GM13976 (cell line): ENCODE measurements at regions not wholly inside any gene's neighbourhood (a gene's known extent, or its start where the extent isn't known, plus 50 kb on each side); places are given as distances from the start of the nearest gene placed in this dataset.

Source experiments
- DNase-seq: peaks from one replicate; pipeline ENCODE4 v3.0.0; 2012; ENCODE audit warnings: low spot score
- in situ Hi-C: fragments of 300-500 bp; cut with MboI; formaldehyde crosslinking; loops from one replicate; pipeline ENCODE4 v1.12.0; 2022; ENCODE audit warnings: low sequenced_read_pairs, mixed read lengths, inconsistent platforms; ENCODE audit not compliant: unreplicated experiment
- TF ChIP-seq, protein P1 (sequence below): IDR thresholded peaks from 2 replicates; pipeline ENCODE4 v1.5.1; 2012; ENCODE audit warnings: borderline replicate concordance, mild to moderate bottlenecking; ENCODE audit not compliant: insufficient read depth; ENCODE audit errors: extremely low read depth, missing control alignments, control extremely low read depth

DNA sequence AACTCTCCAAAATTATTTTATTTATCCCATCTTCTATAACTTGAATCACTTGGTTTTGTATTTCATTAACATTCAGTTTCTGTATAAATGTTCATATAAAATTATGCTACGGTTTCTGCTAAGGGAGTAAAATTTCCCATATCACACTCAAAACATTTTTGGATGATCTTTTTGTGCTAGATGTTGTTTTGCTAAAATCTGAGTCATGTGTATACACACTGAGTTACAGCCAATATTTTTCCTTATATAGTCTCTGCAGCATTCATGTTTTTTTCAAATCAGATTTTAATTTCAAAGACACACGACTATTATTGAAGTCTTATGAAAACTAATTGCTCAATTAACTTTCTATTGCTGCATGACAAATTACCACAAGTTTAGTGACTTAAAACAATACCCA lies 54.3 kb upstream of the SLC2A12 start:
- in situ Hi-C loops, result no loop called here
- DNase-seq, result no peak
- TF ChIP-seq, protein P1, sequence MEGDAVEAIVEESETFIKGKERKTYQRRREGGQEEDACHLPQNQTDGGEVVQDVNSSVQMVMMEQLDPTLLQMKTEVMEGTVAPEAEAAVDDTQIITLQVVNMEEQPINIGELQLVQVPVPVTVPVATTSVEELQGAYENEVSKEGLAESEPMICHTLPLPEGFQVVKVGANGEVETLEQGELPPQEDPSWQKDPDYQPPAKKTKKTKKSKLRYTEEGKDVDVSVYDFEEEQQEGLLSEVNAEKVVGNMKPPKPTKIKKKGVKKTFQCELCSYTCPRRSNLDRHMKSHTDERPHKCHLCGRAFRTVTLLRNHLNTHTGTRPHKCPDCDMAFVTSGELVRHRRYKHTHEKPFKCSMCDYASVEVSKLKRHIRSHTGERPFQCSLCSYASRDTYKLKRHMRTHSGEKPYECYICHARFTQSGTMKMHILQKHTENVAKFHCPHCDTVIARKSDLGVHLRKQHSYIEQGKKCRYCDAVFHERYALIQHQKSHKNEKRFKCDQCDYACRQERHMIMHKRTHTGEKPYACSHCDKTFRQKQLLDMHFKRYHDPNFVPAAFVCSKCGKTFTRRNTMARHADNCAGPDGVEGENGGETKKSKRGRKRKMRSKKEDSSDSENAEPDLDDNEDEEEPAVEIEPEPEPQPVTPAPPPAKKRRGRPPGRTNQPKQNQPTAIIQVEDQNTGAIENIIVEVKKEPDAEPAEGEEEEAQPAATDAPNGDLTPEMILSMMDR, result no peak

DNA sequence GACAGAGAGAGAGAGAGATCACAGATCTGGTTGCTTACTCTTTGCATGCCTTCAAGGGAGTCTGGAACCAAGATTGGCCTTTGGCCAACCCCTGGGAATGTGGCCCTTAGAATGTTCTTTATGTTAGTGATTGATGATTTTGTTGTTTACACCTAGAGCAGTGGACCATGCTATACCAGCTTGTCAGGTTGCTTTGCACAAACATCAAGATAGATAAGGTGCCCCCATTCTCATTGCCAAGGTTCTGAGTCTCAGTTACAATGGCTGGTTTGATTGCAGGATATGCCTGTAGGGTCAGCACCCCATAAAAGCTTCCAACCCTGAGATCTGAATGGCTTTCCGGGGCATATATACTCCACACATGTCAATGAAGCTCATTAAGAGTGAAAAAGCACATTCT lies 53.5 kb upstream of the SLC2A12 start:
- in situ Hi-C loops, result no loop called here
- no peak for DNase-seq
- TF ChIP-seq, protein P1, result no peak

DNA sequence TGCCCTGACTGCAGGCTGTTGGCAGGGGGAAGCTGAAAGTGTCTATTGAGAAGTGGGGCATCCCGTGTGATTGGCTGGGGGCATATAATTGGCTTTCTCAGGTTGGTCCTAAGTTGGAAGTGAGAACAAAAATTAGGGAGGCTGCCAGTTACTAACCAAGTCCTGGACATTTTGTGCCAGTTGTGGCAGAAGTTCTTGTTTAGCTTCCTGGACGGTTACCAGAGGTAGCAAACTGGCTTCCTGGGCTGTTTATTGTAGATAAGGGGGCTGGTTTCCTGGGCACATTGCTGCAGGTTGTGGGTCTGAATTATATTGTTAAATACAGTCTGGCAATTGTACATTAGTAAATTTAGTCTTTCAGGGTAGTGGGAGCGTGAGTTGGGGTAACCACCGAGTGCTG lies 50.6 kb upstream of the SLC2A12 start:
- no peak for DNase-seq
- in situ Hi-C loops, result no loop called here
- TF ChIP-seq, protein P1, result no peak
